ENCODE measurements at regions not wholly inside any gene's neighbourhood (a gene's known extent, or its start where the extent isn't known, plus 50 kb on each side); places are given as distances from the start of the nearest gene placed in this dataset.
A peak's percentile ranks its signal among the peaks of the same experiment; 100 is the strongest.

GRCh38 chr7:68918621-68919020 is 679.7 kb upstream of the AUTS2 start:
- DNase-seq (ENCODE audit: low read depth), result no peak

- DNase-seq (ENCODE audit: low read depth), result no peak
Measured at GRCh38 chr7:68922850-68923249, 675.4 kb upstream of the AUTS2 start.

- no peak for DNase-seq (ENCODE audit: low read depth)
Measured at GRCh38 chr7:68925241-68925640, 673.0 kb upstream of the AUTS2 start.

- DNase-seq (ENCODE audit: low read depth), result peak; percentile 13
Measured at GRCh38 chr7:68929781-68930261, 668.5 kb upstream of the AUTS2 start.

GRCh38 chr7:68936471-68937035 is 661.7 kb upstream of the AUTS2 start:
- DNase-seq (ENCODE audit: low read depth), result no peak

- DNase-seq (ENCODE audit: low read depth), result no peak
Measured at GRCh38 chr7:68938151-68938550, 660.1 kb upstream of the AUTS2 start.

- DNase-seq (ENCODE audit: low read depth), result no peak
Measured at GRCh38 chr7:68943786-68944185, 654.5 kb upstream of the AUTS2 start.

GRCh38 chr7:68955656-68956055 is 642.6 kb upstream of the AUTS2 start:
- peak; percentile 2 for DNase-seq (ENCODE audit: low read depth)

- DNase-seq (ENCODE audit: low read depth), result no peak
Measured at GRCh38 chr7:68958571-68958970, 639.7 kb upstream of the AUTS2 start.

GRCh38 chr7:68963552-68963951 is 634.7 kb upstream of the AUTS2 start:
- peak; percentile 51 for DNase-seq (ENCODE audit: low read depth)

GRCh38 chr7:68964060-68964459 is 634.2 kb upstream of the AUTS2 start:
- DNase-seq (ENCODE audit: low read depth), result no peak

GRCh38 chr7:68965351-68965750 is 632.9 kb upstream of the AUTS2 start:
- DNase-seq (ENCODE audit: low read depth), result no peak

GRCh38 chr7:68967598-68967997 is 630.7 kb upstream of the AUTS2 start:
- no peak for DNase-seq (ENCODE audit: low read depth)

GRCh38 chr7:68969571-68969970 is 628.7 kb upstream of the AUTS2 start:
- no peak for DNase-seq (ENCODE audit: low read depth)

- no peak for DNase-seq (ENCODE audit: low read depth)
Measured at GRCh38 chr7:68971634-68972340, 626.5 kb upstream of the AUTS2 start.

GRCh38 chr7:68977385-68978055 is 620.8 kb upstream of the AUTS2 start:
- no peak for DNase-seq (ENCODE audit: low read depth)

GRCh38 chr7:68978710-68979109 is 619.6 kb upstream of the AUTS2 start:
- no peak for DNase-seq (ENCODE audit: low read depth)

GRCh38 chr7:68980011-68980410 is 618.3 kb upstream of the AUTS2 start:
- peak; percentile 2 for DNase-seq (ENCODE audit: low read depth)

- DNase-seq (ENCODE audit: low read depth), result peak; percentile 32
Measured at GRCh38 chr7:68980432-68980831, 617.8 kb upstream of the AUTS2 start.

- no peak for DNase-seq (ENCODE audit: low read depth)
Measured at GRCh38 chr7:68984306-68984705, 614.0 kb upstream of the AUTS2 start.

- no peak for DNase-seq (ENCODE audit: low read depth)
Measured at GRCh38 chr7:68994841-68995240, 603.4 kb upstream of the AUTS2 start.

GRCh38 chr7:68998136-68998535 is 600.1 kb upstream of the AUTS2 start:
- no peak for DNase-seq (ENCODE audit: low read depth)

- peak; percentile 14 for DNase-seq (ENCODE audit: low read depth)
Measured at GRCh38 chr7:69002416-69002815, 595.9 kb upstream of the AUTS2 start.

Measured in ELR (cell line).